GM18909 (cell line): ENCODE measurements at regions not wholly inside any gene's neighbourhood (a gene's known extent, or its start where the extent isn't known, plus 50 kb on each side); places are given as distances from the start of the nearest gene placed in this dataset.
A peak's percentile ranks its signal among the peaks of the same experiment; 100 is the strongest.

Source experiments
- ATAC-seq: cut with Tn5 transposase; IDR thresholded peaks from one replicate; pipeline ENCODE4 v1.9.1; 2021; ENCODE audit warnings: mild to moderate bottlenecking; ENCODE audit not compliant: unreplicated experiment, poor library complexity

DNA sequence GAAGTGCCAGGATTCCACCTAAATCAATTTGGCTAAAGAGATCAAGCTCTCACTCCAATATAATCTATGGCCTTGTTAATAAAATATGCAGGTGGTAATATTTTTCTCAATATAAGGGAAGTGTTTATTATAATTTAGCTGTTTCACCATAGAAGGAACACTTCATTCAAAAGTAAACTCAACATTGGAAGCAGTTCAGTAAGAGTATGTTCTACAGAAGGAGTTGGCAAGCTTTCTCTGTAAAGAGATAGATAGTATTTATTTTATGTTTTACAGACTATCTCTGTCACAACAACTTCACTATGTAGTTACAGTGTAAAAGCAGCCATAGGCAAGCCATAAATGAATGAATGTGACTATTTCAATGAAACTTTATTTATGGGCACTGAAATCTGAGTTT lies 313.6 kb upstream of the ANO3 start:
- no peak for ATAC-seq

GRCh38 chr11:26019386-26019785 lies 312.5 kb upstream of the ANO3 start:
- no peak for ATAC-seq

DNA sequence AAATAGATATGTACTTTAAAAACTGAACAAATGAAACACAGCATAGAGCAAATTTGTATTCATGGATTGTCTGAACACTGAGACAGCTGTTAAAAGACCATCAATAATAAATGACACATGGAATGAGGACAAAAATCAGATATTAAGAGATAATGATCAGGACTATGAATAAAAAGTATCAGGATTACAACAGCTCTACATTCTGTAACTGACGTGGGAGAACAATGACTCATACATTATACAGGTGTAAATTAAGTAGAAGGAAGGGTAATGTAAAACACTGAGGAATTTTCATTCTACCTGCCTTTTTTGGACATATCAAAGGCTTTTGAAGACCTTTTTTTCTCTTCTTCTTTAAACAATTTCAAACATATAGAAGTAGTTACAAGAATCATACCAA lies 310.9 kb upstream of the ANO3 start:
- ATAC-seq = no peak

GRCh38 chr11:26023057-26023456 lies 308.9 kb upstream of the ANO3 start:
- ATAC-seq = no peak

DNA sequence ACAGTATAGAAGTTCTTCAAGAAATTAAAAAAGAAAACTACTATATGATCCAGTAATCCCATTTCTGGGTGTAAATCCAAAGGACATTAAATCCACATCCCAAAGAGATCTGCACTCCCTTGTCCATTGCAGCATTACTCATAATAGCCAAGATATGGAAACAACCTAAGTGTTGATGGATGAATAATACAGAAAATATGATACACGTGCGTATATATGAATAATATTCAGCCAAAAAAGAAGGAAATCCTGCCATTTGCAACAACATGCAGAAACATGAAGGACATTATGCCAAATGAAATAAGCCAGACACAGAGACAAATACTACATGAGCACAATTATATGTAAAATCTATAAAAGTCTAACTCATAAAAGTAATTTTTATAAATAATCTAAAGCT lies 306.3 kb upstream of the ANO3 start:
- no peak for ATAC-seq

GRCh38 chr11:26026078-26026477 lies 305.9 kb upstream of the ANO3 start:
- no peak for ATAC-seq

DNA sequence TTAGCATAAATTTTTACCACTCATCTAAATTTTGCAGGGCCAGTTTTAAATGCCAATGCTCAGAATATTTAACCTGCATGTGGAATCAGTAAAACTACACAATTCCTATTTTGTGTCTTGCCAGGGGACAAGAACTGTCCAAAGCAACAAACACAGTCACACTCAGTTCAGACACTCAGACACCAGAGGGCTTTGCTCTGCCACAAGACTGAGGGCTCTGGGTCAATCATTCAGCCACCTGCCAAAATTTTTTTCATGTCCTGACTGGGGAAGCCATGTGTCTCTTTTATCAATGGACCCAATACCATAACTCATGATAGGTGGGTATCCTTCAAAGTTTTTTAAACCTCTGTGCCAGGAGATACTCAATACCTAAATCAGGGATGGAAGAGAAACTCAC lies 304.0 kb upstream of the ANO3 start:
- peak; percentile 71 for ATAC-seq

DNA sequence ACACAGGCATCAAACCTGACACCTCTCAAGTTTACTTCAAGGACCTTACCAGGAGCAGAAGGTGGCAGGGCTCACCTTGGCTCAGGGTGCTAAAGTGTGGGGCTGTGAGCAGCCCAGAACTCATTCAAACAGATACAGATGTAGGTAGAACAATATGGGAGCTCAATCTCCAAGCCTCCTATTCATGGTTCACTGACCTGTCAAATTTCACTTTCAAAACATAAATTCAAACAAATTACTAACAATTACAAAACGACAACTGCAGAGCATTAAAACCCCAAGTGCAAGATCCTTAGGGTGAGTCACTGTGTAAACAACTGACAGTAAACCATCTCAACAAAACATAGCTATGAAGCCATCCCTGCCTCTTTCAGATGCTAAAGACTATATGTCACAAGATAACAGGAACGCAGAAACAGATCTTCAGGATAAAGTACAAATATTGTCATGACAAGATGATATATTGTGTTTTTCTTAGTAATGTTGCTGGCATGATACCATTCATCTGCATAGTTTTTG lies 303.5 kb upstream of the ANO3 start:
- ATAC-seq = peak; percentile 52

DNA sequence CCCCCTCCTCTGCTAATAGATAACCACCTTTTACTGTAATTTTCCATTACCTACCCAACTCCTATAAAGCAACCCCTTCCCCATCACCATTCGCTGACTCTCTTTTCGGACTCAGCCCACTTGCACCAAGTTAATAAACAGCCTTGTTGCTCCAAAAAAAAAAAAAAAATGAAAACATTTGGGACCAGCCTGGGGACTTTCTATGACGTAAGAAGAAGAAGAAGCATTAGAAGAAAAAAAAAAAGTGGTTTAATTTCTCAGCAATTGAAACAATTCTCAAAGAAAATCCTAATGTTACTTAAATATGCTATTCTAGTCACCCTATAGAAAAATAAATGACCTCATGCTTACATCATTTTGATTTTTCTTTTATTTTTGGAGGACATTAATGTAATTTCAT lies 301.5 kb upstream of the ANO3 start:
- no peak for ATAC-seq

DNA sequence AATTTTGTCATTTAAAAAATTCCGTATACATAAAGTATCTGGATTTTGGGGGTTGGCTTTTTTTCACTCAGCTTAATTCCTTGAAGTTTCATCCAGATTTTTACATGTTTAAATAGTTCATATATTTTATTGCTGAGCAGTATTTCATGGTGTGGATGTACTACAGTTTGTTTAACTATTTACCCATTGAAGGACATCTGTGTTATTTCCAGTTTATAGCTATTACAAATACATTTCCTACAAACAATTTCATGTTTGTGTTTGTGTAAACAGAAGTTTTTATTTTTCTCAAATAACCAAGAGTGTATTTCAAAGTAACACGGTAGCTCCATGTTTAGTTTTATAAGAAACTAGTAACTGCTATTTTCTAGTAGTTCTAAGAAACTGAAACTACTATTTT lies 299.7 kb upstream of the ANO3 start:
- ATAC-seq = no peak

DNA sequence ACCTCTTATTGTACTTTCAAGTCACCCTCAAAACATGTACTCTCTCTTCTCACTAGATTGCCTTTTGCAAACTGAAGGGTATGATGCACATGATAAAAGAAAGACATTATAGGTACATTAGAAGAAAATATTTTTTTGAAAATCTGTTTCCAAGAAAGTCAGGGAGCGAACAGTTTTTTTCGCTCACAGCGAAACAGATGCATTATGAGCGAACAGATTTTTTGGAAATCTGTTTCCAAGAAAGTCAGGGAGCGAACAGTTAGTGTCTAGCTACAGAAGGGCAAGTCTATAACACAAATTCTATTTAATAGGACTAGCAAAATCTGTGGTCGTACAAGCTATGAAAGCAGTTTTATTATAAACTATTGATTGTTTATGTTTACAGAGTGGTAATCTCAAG lies 296.2 kb upstream of the ANO3 start:
- ATAC-seq = no peak

- peak; percentile 44 for ATAC-seq
Observed at GRCh38 chr11:26037716-26038115, 294.2 kb upstream of the ANO3 start.

GRCh38 chr11:26040339-26040738 lies 291.6 kb upstream of the ANO3 start:
- ATAC-seq = no peak

DNA sequence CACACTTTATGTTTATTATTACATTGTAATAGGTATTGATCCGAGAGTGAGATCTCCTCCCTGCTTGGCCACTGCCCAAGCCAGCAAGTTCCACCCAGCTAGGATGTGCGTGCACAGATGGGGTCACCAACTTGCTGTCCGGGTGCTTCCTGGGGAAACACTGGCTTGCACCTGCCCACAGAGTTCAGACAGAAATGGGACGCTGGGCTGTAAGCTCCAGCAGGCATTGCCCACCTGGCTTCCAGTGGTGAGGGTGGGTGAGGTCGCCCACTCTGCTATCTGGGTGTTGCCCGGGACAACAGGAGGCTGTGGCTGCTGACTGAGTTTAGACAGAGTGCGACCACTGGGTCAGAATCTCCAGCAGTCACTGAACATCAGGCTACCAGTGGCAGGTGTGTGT lies 289.8 kb upstream of the ANO3 start:
- no peak for ATAC-seq

DNA sequence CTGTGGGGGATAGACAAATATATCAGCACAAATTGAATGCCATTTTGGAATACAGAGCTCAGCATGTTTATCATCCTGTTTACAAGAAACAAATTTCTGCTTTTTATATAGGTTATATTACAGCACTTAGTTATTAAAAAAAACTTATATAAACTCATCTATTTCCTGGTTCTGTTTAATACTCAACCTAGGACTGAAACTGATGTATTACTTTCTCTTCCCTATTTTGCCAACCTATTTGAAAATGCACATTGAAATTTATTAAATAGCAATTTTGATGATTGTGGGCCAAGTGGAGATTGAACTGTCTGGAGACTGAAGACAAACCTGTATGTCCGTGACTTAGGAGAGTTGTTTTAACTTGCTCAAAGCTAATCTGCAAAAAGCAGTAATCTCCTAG lies 288.3 kb upstream of the ANO3 start:
- peak; percentile 90 for ATAC-seq

GRCh38 chr11:26044389-26044788 lies 287.5 kb upstream of the ANO3 start:
- ATAC-seq = no peak

GRCh38 chr11:26045082-26045481 lies 286.8 kb upstream of the ANO3 start:
- no peak for ATAC-seq

DNA sequence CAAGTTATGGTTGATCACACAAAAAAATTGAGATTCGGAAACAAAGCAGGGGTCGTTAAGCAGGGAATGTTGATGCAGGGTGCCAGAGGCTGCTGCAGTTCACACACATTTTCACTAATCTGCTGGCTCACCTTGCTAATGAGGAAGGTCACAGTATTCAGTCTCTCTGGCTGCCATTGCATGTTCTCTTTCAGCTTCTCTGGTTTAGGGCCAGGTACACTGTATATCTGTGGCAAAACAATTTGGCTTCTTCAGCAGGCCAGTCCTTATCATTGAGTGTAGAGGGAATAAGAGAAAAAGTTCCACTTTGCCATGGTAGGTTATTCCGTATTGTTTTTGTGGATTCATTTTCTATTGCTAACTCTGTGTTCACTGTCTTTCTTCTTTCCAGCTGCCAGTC lies 283.7 kb upstream of the ANO3 start:
- ATAC-seq = no peak

DNA sequence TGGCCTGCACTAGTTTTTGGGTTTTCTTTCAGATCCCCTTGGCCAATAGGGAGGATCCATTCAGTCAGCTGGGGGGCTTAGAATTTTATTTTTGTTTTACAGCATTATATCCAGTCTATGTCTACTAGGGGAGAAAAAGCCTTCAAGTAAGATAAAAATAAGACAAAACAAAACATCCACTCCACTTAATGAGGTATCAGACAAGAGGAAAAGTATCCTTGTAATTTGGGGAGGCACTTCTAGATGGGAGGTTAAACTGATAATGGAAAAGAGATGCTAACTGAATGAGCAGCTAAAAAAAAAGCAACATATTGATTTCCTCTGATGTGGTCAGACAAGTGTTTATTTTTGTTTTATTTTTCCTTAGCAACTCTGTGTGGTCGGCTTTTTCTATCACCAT lies 278.0 kb upstream of the ANO3 start:
- ATAC-seq = no peak

GRCh38 chr11:26062660-26063059 lies 269.3 kb upstream of the ANO3 start:
- no peak for ATAC-seq

DNA sequence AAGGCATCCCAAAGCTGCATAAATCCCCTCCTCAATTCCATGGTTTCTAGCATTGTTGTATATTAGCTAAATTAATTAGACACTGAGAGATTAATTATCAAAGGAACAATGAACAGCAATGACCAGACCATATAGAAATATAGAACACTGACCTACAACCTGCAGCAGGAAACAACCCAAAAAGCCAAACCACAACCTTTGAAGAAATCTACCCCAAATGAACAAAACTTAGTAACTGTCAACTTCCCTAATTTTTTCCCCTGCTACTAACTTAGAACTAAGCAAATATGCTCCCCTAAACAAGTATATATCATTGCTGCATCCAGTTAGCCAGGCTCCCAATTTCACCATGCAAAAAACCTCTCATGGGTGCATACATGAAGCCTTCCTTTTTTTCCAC lies 268.0 kb upstream of the ANO3 start:
- peak; percentile 63 for ATAC-seq

GRCh38 chr11:26065944-26066343 lies 266.0 kb upstream of the ANO3 start:
- ATAC-seq = no peak

DNA sequence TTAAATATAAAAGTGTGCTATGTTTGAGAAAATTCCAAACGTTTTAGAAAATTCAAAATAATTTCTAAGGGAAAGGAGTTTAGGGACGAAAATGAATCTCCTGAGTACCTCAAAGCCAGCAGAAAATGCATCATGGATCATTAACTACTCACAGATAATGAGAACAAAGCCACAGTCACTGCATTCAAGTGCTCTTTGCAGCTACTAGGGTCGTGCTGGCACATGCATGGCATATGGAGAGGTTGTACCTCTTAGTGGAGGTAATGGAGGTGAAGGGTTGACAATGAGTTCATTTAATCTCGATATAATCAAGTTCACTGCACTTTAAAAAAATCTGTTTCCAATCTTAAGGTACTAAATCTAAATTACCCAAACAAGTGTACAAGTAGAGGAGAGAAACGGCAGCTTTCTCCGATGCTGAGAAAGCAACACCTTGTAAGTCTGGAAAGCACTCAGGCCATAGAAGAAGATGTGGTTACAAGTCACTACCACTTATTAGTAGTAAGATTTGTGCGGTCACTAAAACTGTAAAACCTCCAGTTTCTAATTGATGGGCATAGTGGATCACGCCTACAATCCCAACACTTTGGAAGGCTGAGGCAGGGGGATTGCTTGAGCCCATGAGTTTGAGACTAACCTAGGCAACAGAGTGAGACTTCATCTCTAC lies 261.1 kb upstream of the ANO3 start:
- ATAC-seq = no peak
